ENCODE measurements at regions not wholly inside any gene's neighbourhood (a gene's known extent, or its start where the extent isn't known, plus 50 kb on each side); places are given as distances from the start of the nearest gene placed in this dataset.

DNA sequence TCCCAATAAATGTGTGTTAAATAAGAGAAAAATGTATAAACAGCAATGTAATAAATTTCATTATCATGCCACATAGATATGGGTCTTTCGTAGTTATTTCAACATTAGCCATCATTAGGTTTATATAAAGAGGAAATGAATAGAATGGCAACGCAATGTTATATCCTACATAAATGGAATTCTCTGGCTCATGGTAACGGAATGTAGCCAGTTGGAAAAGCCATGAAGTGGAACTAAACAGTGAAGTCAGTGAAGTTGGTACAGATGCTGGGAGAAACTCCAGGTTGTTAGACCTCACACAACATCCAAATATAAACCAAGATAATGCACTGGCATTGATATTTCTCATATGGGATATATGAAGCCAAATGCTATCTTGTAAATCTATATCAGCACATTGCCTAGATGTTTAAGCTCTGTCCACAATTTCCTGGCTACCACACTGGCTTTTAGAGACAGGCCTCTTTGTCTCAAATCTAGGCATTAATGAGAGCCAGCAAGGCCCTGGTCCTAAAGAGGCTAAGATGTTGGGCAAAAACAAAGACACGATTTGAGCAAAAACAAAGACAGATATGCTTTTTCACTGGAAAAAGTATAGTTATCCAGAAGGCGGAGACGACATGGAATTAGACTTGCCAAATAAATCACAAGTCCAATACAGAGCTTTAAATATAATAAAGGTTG lies 861.0 kb downstream of the RPS29 start:
- TF ChIP-seq ARNT (IDR thresholded peaks at IDR 0.05) (no peak), FOXM1 (IDR thresholded peaks at IDR 0.05; ENCODE audit: borderline replicate concordance) (no peak)

Measured in HEK293T (cell line).